Right lobe of liver (tissue), 4 donors: ENCODE measurements at regions not wholly inside any gene's neighbourhood (a gene's known extent, or its start where the extent isn't known, plus 50 kb on each side); places are given as distances from the start of the nearest gene placed in this dataset.

Experiments used
- CTCF ChIP-seq, 4 donors: fragments of 200-600 bp in 3 of 4; fragments of 450-650 bp in 1 of 4; IDR thresholded peaks; one replicate each; pipeline versions ENCODE4 v1.5.1 to v1.8.0; 2016 to 2022; ENCODE audit warnings: antibody characterized with exemption in 4 of 4, mild to moderate bottlenecking in 2 of 4
- POLR2A ChIP-seq: fragments of 450-650 bp; IDR thresholded peaks from one replicate; pipeline ENCODE4 v1.6.1; 2017; ENCODE audit warnings: antibody characterized with exemption, mild to moderate bottlenecking
- donor health status: DM: no; HTN: no; CAD: no.
- donor health status: DM: no; HTN: no; CAD: no.
- donor health status: DM: no; HTN: yes; CAD: no.

GRCh38 chr4:167379076-167379835 is 145.0 kb upstream of the SPOCK3 start:
- TF ChIP-seq POLR2A (no peak), CTCF (IDR thresholded peaks at IDR 0.05) (no peak)
